GM18502 (cell line): ENCODE measurements at regions not wholly inside any gene's neighbourhood (a gene's known extent, or its start where the extent isn't known, plus 50 kb on each side); places are given as distances from the start of the nearest gene placed in this dataset.

Source experiments
- ATAC-seq: cut with Tn5 transposase; IDR thresholded peaks from one replicate; pipeline ENCODE4 v1.9.1; 2021; ENCODE audit warnings: mild to moderate bottlenecking; ENCODE audit not compliant: unreplicated experiment, poor library complexity

DNA sequence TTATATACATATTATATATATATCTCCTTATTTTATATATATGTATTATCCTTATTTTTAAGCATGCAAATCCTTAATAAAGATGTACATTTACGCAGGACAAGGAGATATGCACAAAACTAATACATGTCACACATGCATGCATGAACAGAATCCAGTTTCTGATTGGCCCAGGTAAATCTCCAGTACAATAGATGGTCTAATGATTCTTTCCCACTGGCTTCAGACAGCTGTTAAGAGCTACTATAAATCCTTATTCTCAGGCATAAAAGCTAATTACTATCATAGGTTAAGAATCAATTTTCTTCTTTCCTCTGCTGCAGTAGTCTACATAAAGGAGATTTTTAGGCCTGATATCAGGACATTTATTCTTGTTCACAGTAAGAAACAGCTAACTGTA, 689.8 kb downstream of the KCTD8 start:
- ATAC-seq = no peak

DNA sequence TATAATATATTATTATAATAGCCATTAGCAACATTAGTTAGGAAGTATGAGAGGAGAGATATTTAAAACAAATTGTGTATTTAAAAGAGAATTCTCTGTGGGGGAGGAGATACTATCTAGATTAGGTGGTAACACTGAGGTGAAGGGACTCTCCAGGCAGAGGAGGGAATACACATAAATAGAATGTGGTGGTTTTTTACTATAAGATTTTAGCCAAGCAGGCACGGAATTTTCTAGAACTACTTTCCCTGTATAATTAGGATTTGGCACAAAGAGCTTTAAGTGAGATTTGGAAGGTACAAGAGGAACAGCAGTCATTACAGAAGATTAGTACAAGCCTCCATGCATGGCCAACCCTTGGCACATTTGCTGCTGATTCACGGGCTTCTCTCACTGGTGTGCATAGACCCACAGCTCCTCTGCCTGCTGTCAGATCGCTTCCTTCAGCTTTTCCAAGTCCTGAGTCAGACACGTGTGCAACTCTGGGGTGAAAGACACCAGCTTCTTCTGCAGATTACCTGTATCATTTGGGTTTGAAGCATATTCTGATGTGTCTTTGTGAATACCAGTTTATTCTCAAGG, 685.5 kb downstream of the KCTD8 start:
- peak; percentile 78 for ATAC-seq

DNA sequence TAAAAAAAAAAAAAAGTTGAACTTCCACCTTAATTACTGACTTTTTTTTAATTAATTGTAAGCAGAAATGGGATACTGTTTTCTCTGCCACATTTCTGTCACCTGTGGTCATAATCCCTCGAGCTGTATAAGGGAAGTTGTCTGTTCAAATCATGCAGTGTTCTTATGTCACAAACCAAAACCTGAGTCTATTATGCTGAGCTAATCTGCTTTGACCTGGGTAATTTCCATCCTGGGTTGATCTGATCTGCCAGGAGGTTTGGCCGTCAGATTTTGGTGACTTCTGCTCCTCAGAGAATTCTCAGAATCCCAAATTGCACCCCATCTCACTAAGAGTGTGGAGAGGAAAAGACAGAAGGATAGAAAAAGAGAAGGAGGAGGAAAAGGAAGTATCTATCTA, 683.1 kb downstream of the KCTD8 start:
- peak; percentile 44 for ATAC-seq

DNA sequence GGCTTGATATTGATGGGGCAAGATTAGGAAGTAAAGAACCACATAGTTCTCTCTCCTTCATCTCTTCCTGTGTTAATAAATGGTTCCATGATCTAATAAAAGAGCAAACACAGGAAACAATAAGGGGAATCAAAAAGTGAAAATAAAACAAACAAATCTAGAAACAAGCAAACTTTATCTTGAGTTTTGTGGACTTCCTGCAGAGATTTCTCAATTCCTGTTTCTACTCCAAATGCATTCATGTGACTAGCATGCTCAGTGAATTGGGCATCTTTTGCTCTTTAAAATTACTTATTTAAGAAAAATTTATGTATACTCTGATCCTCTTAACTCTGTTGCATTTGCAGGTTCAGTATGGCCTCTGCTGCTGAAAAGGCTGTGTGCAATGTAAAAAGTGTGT, 682.0 kb downstream of the KCTD8 start:
- peak; percentile 40 for ATAC-seq

DNA sequence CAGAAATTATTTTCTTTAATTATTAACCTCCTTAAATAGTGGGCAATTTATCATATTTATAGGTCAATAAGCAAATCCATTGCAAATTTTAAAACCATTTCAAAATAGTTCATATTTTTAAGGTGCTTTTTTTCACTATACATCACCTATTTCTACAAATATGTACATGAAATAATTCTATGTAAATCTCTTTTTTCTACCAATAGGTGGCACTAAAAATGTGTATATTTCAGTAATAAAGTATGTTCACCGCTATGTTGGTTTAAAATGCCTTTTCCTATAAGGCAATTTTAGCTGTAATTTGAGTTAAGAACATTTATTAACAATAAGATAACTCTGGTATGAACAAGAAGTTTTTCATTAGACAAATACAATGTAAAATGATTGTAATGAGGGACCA, 672.2 kb downstream of the KCTD8 start:
- ATAC-seq = no peak

DNA sequence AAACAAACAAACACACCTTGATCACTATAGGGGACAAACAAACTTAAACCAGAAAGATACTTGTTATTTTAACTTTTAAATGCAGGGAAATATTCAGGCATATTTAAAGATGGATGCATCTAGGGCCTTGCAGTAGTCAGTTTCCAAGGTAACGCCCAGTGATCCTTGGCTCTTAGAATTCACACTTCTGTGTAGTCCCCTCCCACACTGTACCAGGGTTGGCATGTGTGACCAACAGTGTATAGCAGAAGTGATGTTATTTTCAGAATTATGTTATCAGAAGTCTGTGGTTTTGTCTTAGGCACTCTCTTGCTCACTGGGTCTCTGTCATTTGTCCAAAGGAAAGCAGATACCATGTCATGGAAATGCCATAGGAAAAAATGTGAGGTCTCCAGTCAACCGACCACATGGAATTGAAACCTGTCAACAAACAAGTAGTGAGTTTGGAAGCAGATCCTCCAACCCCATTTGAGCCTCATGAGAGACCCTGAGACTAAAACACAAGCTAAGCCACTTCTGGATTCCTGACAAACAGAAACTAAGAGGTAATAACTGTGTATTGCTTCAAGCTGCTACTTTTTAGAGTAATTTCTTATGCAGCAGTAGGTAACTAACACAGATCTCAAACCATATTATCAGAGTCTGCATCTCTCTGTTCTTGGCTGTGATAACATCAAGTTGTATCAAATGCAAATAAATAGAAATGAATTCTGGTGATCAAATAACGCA, 670.3 kb downstream of the KCTD8 start:
- peak; percentile 80 for ATAC-seq

DNA sequence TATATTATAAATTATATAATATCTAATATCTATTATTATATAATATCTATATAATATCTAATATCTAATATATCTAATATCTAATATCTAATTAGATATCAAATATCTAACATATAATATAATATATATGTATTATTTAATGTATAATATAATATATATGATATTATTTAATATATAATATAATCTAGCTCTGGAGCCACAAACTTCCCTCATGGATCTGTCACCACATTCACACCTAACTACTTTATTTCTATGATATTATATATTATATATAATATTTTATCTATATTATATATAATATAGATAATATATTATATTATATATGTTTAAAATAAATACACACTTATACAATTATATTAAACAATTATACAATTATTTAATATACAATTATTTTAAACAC, 667.5 kb downstream of the KCTD8 start:
- ATAC-seq = no peak

DNA sequence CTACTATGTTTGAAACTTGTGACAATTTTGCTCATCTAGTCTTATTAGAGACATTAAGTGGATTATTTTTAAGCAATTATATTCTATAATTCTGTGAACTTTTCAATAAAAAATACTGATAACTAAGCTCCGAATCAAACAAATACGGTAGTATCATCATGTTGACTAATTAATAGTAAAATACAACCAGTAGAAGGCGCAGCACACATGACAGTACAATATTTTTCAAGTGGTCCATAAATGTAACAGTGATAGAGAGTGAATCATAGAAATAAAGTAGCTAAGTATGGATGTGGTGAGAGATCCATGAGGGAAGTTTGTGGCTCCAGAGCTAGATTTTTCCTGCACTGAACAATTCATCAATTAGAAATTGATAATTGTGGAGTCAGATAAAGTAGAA, 666.2 kb downstream of the KCTD8 start:
- ATAC-seq = no peak

DNA sequence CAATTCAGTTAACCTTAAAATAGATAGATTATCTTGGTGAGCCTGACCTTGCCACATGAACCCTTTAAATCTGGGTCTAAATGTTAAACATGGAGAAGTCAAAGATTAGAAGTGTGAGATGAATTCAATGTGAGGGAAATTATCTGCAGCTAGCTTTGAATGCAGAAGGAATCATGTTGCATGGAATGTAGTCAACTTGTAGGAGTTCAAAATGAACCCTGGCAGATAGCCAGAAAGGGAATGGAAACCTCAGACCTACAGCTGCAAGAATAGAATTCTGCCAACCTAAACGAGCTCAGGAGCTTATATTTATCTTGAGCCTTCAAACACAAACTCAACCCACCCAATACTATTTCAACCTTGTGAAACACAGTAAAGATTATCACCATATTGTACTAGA, 632.5 kb downstream of the KCTD8 start:
- no peak for ATAC-seq

DNA sequence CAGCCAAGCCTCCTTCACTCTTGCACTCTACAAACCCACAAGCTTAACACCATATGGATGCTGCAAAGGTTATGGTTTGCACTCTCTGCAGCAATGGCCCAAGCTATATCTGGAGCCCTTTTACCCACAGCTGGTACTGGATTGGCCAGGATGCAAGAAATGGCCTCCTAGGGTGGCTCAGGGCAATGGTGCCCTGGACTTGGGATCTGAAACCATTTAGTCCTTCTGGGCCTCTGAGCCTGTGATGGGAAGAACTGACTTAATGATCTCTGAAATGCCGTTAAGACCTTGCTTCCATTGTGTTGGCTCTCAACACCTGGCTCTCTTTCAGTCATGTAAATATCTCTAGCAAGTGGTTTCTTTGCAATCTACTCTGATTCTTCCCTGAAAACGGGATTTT, 626.0 kb downstream of the KCTD8 start:
- ATAC-seq = no peak

DNA sequence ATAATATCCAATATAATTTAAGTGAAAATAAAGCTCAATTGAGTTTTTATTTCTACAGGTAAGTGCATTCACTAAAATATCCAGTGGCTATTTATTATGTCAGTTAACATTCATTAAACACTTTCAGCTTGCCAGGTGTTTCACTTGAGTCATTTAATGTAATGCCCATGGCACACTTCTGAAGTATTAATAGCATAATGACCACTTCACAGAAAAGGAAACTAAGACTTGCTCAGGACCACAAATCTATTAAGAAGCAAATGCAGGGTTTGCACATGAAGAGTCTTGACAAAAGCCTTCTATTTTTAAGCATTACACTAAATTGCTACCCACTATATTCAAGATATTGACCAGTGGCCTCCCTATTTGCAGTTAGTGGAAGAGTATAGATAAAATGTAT, 612.7 kb downstream of the KCTD8 start:
- peak; percentile 53 for ATAC-seq

DNA sequence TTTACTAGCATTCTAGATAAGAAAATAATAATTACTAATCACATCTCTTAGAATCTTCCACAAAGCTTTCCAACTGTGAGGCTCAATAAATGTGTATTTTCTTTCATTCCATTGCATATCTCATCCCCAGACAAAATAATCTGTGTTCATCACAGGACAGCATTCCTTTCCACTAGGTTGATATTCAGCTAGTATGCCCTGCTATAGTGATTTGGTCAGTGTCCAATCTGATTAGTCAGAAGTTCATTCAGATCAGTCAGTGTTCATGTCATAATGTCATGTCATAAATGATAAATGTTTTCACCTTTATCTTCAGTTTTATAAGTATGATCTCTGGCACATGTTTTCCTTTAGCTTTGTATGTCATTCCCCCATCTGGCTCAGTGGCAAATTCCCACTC, 611.4 kb downstream of the KCTD8 start:
- no peak for ATAC-seq

DNA sequence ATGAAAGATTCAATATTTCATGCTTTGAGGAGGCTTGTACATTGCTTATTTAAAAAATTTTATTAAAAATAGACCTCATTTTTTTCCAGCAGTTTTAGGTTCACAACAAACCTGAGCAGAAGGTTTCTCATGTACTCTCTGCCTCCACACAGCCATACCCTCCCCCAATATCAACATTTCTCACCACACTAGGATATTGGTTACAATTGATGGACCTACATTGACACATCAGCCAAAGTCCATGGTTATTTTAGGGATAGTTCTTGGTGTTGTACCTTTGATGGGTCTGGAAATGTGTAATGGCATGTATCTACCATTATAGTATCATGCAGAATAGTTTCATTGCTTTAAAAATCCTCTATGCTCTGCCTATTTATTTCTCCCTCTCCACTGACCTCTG, 611.0 kb downstream of the KCTD8 start:
- no peak for ATAC-seq

DNA sequence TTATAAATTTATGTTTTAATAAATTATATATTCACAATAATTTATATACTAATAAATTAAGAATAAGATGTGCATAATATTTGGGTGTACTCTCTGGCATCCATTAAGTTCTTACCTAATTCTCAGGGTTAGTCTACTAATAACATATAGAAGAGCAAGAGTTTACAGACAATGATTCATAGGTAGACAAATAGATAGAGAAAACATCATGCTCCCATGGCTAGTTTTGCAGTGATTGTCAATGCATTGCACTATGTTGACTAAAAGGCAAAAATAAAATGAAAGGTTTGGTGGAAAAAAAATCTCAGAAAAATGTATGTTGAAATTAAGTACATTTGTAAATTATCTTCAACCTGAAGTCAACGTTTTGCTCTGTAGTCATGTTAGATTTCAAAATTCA, 606.0 kb downstream of the KCTD8 start:
- ATAC-seq = no peak

DNA sequence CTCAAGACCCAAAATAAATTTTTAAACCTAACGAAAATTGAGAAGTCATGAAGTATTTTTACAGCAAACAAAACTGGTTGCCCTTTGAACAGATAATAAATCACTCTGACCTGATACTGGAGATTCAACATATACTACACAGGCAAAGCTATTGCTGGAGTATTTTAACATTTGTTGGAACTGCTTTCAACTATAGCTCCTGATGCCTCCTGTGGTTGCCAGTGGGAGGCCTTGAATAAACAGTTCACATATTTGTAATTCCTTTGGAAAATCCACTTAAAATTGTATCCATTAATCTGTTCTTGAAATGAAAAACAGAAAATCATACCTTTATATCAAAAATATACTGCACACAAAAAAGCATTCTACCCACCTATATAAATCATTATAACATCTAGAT, 605.1 kb downstream of the KCTD8 start:
- no peak for ATAC-seq

DNA sequence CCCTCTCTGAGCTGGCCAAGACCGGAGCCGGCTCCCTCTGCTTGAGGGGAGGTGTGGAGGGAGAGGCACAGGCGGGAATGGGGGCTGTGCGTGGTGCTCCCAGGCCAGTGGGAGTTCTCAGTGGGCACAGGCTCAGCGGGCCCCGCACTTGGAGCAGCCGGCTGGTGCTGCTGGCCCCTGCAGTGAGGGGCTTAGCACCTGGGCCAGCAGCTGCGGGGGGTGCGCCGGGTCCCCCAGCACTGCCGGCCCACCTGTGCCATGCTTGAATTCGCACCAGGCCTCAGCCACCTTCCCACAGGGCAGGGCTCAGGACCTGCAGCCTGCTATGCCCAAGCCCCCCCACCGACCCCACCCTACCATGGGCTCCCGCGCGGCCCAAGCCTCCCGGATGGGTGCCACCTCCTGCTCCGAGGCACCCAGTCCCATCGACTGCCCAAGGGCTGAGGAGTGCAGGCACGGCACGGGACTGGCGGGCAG, 602.5 kb downstream of the KCTD8 start:
- ATAC-seq = no peak

DNA sequence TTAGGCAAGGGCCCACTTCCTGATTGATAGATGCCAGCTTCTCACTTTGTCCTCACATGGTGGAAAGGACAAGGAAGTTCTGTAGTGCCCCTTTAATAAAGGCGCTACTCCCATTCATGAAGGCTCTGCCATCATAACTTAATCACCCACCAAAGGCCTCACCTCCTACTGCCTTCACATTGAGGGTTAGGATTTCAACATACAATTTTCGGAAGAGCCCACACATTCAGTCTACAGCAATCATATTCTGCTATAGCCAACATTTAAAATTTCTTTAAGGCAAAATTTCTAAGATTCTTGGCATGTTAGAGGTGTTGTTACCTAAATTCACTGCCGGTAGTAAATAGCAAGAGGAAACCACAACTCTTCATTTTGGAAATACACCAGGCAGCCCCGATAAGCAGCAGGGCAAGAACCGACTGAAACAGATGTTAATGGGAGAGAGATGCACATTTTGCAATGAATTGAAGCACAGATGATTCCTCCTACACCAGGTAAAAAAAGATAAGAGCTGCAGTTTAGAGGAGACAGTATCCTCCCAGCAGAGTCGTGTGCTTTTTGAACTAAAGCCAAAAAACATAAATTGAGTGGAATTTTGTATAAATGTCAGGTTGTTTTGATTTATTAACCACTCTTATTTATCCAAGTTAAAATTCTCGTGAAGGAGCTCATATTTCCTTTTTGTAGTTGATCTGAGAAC, 594.9 kb downstream of the KCTD8 start:
- no peak for ATAC-seq

DNA sequence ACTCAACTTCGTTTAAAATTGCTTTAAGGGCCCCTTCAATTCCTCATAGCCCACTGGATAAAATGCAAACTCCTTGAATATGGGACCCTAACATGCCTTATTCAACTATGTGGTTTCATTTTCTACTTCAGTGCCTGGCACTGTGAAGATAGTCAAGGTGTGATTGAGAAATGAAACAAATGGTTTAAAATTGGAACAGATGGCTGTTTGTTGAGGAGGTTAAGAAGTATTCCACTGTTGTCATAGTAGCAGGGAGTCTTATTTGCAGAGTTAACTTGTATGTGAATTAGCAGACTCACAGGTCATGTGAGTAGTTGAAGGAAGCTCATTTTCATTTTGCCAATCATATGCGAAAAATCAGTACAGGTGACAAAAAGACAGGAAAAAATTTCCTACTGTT, 593.3 kb downstream of the KCTD8 start:
- ATAC-seq = no peak

DNA sequence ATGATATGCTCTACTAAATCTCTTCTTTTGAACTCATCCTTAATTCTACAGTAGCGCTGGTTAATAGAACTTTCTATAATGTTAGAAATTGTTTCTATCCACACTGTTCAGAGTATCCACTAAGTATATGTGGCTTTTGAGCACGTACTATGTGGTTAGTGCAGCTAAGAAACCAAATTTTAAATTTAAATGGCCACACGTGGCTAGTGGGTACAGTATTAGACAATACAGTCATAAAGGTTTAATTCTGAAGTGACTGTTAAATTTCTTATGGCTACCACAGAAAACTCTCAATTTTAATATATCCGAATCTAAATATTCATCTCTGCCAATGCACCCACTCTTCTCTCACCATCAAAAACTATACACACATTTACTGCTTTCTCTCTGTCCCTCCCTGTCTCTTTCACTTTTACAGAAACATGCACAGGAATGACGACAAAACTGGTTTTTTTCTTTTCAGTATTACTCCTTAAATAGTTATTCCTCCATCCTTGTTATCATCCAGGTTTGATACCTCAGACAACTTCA, 583.9 kb downstream of the KCTD8 start:
- peak; percentile 61 for ATAC-seq

DNA sequence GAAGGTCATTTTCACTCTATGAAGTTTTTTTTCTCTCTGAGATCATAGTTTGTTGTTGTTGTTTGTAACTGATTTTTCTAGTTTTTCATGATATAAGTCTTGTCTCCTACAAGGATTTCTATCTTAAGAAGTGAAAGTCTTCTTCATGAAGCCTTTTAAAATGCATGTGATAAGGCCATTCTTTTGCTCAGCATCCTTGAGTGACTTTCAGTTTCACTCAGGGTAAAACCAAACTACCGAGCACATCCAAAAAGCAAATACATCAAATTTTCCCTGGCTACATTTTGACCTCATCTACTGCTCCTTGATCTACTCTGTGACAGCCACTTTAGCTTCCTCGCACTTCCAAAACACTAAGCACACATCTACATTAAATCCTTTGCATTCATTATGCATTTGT, 580.7 kb downstream of the KCTD8 start:
- ATAC-seq = peak; percentile 48

DNA sequence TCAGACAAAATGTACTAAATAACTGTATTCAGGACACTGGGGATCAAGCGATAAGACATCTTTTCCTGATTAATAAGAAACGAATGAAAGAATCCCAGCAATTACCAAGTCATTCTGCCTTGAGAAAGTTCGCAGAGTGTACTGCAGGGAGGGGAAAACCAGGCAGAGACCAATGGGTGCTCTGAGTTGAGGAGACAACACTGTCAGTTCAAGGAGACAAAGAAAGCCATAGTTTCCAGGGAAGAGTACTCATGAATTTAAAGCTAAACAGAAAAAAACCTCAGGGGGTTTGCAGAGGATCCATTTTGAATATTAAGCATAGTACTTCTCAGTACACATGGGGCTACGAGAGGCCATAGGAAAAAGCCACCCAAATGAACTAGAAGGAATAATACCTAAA, 573.0 kb downstream of the KCTD8 start:
- ATAC-seq = no peak
